ENCODE measurements at regions not wholly inside any gene's neighbourhood (a gene's known extent, or its start where the extent isn't known, plus 50 kb on each side); places are given as distances from the start of the nearest gene placed in this dataset.

DNA sequence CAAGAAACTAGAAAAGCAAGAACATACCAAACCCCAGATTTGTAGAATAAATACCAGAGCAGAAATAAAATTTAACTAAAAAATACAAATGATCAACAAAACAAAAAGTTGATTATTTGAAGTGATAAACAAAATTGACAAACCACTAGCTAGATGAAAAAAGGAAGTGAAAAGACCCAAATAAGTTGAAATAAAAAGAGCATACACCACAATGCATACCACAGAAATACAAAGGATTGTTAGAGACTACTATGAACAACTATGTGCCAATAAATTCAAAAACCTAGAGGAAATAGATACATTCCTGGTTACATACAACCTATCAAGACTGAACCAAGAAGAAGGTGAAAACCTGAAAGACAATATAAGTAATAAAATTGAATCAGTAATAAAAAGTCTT, 333.4 kb downstream of the SH2D4B start:
- no peak for TF ChIP-seq POLR2A (IDR thresholded peaks at IDR 0.05)
- TF ChIP-seq, protein P1, sequence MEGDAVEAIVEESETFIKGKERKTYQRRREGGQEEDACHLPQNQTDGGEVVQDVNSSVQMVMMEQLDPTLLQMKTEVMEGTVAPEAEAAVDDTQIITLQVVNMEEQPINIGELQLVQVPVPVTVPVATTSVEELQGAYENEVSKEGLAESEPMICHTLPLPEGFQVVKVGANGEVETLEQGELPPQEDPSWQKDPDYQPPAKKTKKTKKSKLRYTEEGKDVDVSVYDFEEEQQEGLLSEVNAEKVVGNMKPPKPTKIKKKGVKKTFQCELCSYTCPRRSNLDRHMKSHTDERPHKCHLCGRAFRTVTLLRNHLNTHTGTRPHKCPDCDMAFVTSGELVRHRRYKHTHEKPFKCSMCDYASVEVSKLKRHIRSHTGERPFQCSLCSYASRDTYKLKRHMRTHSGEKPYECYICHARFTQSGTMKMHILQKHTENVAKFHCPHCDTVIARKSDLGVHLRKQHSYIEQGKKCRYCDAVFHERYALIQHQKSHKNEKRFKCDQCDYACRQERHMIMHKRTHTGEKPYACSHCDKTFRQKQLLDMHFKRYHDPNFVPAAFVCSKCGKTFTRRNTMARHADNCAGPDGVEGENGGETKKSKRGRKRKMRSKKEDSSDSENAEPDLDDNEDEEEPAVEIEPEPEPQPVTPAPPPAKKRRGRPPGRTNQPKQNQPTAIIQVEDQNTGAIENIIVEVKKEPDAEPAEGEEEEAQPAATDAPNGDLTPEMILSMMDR (IDR thresholded peaks at IDR 0.05): no peak

Data from lower leg skin (tissue), 3 donors.